NCI-H226 (cell line): ENCODE measurements at regions not wholly inside any gene's neighbourhood (a gene's known extent, or its start where the extent isn't known, plus 50 kb on each side); places are given as distances from the start of the nearest gene placed in this dataset.

Source experiments
- DNase-seq: peaks from one replicate; pipeline ENCODE4 v3.0.0-alpha.2; 2015

DNA sequence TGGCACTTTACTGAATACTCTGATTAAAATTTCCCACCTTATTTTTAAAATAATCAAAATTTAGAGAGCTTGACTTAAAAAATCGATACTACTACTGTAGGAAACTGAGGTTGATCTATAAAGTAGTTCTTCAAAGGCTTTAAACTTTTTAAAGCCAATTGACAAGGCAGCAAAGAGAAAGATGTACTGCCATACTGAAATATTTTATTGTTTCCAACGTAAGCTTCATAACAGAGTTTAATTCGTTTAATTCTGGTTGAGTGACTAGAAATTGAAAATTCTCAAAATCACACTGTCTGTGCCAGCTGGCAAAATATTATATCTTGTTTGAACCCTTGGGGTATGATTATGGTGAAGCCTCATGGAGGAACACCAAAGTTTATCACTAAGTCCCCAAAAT, 207.6 kb downstream of the UNC5CL start:
- DNase-seq, result no peak

- no peak for DNase-seq
Observed at GRCh38 chr6:40825102-40825501, 213.9 kb downstream of the UNC5CL start.

GRCh38 chr6:40823917-40824891, 214.8 kb downstream of the UNC5CL start:
- DNase-seq, result peak; percentile 24

DNA sequence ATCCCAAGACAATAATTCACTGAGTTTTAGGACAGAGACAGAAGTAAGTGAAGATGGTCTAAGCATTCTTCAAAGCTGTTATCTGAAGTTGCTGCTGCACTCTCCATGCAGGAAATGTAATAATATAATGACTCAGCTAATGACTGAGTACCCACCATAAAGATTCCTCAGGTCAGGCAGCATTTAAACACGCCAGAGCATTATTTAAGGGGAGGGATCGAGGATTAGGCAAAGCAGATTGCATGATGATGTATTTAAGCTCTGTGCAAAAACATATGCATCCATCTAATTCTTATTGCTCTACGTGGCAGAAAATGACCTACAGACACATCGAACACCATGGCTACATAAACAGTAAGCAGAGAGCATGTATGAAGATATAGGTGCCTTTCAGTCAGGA, 216.4 kb downstream of the UNC5CL start:
- DNase-seq, result no peak

GRCh38 chr6:40819182-40819834, 219.7 kb downstream of the UNC5CL start:
- no peak for DNase-seq

DNA sequence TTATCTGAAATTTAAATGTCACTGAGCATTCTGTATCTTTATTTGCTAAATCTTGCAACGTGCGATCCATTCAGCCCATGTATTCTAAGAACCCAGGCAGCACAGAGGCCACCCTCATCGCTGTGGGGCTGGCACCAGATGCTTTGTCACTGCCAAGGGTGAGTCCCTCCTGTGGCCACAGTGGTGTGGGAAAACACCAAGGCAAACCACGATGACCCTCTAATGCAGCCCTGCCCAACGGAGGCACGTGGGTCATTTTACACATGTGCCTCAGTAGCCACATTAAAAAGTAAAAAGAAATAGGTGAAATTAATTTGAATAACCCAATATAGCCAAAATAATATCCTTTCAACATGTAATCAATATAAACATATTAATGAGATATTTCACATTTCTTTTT, 221.7 kb downstream of the UNC5CL start:
- DNase-seq, result no peak

GRCh38 chr6:40816601-40817000, 222.4 kb downstream of the UNC5CL start:
- no peak for DNase-seq

GRCh38 chr6:40815731-40816130, 223.3 kb downstream of the UNC5CL start:
- DNase-seq, result no peak

- peak; percentile 13 for DNase-seq
Observed at GRCh38 chr6:40810171-40810570, 223.0 kb upstream of the LRFN2 start.

- DNase-seq, result no peak
Observed at GRCh38 chr6:40809627-40810026, 222.5 kb upstream of the LRFN2 start.

GRCh38 chr6:40807484-40807883, 220.3 kb upstream of the LRFN2 start:
- no peak for DNase-seq

GRCh38 chr6:40806256-40806864, 219.2 kb upstream of the LRFN2 start:
- no peak for DNase-seq

DNA sequence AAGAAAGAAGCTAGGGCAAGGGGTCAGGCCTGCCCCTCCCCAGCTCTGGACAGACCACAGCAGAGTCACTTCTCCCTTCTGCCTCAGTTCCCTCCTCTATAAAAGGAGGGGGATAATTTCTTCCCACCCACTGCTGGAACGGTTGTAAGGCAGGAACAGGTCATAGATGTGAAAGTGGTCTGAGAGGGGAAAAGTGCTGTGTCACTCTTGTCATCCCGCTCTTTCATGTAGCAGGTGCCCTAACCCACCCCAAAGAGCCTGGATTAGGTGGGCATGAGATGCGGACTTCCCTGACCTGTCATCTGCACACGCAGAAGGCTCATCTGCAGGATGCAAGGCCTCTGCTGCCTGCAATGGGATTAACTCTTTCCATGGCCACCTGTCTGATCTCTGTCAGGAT, 218.2 kb upstream of the LRFN2 start:
- DNase-seq, result no peak

DNA sequence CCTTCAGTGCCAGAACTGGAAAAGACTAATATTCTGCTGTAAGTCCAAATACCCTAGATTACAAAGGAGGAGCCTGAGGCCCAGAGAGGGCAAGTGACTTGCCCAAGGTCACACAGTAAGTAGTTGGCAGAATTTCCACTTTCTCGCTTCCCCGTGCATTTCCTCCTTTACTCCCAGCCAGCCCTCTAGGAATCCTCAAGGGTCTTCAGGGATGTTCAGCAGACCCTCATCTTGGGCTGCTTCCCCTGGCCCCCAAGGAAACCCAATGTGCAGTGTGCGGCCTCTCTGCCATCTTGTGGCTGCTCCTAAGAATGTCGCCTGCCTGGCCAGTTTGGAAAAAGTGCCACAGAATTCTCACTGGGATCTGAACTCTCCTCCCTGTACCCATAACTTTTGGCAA, 217.7 kb upstream of the LRFN2 start:
- no peak for DNase-seq

- no peak for DNase-seq
Observed at GRCh38 chr6:40803897-40804702, 216.9 kb upstream of the LRFN2 start.

DNA sequence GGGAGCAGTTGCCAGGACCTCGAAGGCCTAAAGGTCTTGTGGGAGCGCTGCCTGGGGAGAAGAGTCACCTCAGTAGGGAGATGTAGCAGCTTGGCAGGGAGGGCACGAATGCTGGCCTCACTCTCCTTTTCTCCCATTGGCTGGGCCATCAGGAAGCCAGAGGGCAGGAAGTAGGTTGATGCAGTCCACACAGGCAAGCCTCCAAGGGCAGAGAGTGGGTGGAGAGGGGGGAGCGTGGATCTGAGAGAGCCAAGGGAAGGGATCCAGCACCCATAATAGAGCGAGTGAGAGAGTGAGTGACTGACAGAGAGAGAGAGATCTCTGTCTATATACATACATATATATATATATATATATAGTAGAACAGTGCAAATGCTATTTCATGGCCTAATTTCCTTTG, 215.3 kb upstream of the LRFN2 start:
- DNase-seq, result no peak

DNA sequence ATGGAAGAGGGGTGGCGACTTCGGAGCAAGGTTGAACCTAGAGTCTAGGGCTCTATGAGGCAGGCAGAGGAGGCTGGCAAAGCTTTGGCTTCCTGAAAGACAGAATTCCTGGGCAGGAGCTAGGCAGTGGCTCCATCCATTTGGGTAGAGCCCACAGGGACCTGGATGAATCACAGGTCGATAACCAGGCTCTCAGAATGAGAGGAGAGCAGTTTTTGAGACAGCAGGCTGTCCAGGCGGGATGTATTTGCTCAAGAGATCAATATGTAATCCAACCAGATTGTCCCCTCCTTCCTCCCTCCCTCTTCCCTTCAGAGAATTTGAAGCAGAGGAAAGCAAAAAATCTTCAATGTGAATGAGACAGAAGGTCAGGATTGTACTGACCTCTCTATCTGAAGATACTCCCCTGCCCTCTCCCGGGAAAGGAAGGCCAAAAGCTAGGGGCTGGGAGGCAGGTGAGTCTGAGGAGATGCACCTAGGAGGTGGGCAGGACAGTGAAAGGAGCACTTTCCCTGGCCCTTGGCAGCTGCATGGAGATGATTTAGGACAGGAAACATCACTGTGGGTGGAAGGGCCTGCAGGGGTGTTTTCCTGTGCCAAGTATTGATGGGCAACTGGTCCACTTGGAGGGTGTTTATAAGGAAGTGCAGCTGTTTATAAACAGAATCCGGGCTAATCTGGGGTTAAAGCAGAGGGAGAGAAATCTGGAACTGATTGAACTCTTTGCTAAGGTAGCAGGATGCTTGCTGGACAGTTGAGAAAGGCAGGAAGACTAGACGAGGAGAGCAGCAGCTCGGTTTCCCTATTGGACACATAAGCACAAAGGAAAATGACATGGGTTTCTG, 212.4 kb upstream of the LRFN2 start:
- DNase-seq, result no peak

DNA sequence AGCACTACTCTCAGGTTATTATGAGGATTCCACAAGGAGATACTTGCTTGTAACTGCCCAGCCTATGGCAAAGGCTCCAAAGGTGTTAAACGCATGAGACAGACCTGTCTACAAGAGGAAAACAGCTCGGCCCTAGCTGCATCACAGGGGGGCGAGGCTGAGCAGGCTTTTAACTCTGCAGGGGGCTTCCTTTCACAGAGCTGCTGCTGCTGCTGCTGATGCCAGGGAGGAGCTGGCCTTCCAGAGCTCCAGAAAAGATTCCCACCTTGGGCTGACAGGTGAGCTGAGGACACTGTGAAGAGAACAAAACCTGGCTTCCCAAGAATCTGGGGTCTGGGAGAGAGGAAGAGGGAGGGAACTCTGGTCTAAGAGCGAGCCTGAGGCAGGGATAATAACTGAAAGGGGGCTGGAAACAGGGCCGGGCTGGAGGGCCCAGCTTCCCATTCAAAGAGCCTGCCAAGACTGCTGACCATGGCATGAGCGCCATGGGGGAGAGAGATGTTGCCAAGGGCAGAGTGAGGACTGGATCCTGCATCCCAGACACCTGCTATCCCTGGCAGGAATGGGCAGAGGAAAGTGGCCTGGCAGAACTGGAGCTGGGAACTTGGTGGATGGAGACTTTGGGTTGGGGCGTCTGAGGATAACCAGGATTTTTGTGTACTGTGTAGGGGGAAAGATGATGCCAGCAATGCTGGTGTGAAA, 211.1 kb upstream of the LRFN2 start:
- DNase-seq, result no peak

- DNase-seq, result no peak
Observed at GRCh38 chr6:40796260-40797221, 209.4 kb upstream of the LRFN2 start.

GRCh38 chr6:40794586-40794985, 207.4 kb upstream of the LRFN2 start:
- DNase-seq, result no peak
